Parathyroid adenoma (tissue), 2 donors: ENCODE measurements at regions not wholly inside any gene's neighbourhood (a gene's known extent, or its start where the extent isn't known, plus 50 kb on each side); places are given as distances from the start of the nearest gene placed in this dataset.

Source experiments
- H2AFZ ChIP-seq: fragments of 300-600 bp; sonication (generic); one replicate; pipeline ENCODE4 v1.7.0; 2017; ENCODE audit warnings: antibody characterized with exemption, mild to moderate bottlenecking
- H3K27ac ChIP-seq: fragments of 300-600 bp; sonication (generic); one replicate; pipeline ENCODE4 v1.7.0; 2017
- H3K27me3 ChIP-seq: fragments of 300-600 bp; sonication (generic); one replicate; pipeline ENCODE4 v1.7.0; 2017; ENCODE audit warnings: low read length; ENCODE audit not compliant: control insufficient read depth, insufficient read depth
- H3K36me3 ChIP-seq: fragments of 300-600 bp; sonication (generic); one replicate; pipeline ENCODE4 v1.7.0; 2017; ENCODE audit warnings: low read length; ENCODE audit not compliant: control insufficient read depth, insufficient read depth
- H3K4me1 ChIP-seq: fragments of 300-600 bp; sonication (generic); one replicate; pipeline ENCODE4 v1.7.0; 2017; ENCODE audit warnings: control low read depth
- H3K4me2 ChIP-seq: fragments of 300-600 bp; sonication (generic); one replicate; pipeline ENCODE4 v1.7.0; 2017; ENCODE audit warnings: low read length
- H3K4me3 ChIP-seq: fragments of 300-600 bp; sonication (generic); one replicate; pipeline ENCODE4 v1.7.0; 2017; ENCODE audit warnings: low read depth, low read length
- H3K79me2 ChIP-seq: fragments of 300-600 bp; sonication (generic); one replicate; pipeline ENCODE4 v1.7.0; 2017; ENCODE audit warnings: control low read depth
- H3K9ac ChIP-seq: fragments of 300-600 bp; sonication (generic); one replicate; pipeline ENCODE4 v1.7.0; 2017; ENCODE audit warnings: mild to moderate bottlenecking
- H3K9me3 ChIP-seq: fragments of 300-600 bp; sonication (generic); one replicate; pipeline ENCODE4 v1.7.0; 2017; ENCODE audit warnings: low read length; ENCODE audit not compliant: control insufficient read depth
- CTCF ChIP-seq: fragments of 300-600 bp; sonication (generic); IDR thresholded peaks from one replicate; pipeline ENCODE4 v1.7.0; 2017; ENCODE audit warnings: antibody characterized with exemption, mild to moderate bottlenecking
- donor health status: primary hyperparathyroidism.

- Histone ChIP-seq H2AFZ (no peak overlapping the region), H3K27me3 (no peaks in the 10 kb centered on the region), H3K27ac (no peak overlapping the region), H3K9ac (no peak overlapping the region), H3K9me3 (no peaks in the 10 kb centered on the region), H3K4me1 (no peaks in the 10 kb centered on the region), H3K79me2 (no peaks in the 10 kb centered on the region), H3K4me2 (no peak overlapping the region), H3K36me3 (no peaks in the 10 kb centered on the region), H3K4me3 (no peak overlapping the region)
- TF ChIP-seq CTCF, result no peak
Observed at GRCh38 chr1:8252266-8252951, 65.5 kb upstream of the SLC45A1 start.

GRCh38 chr1:8251635-8252034 is 66.3 kb upstream of the SLC45A1 start:
- Histone ChIP-seq H3K36me3 (no peaks in the 10 kb centered on the region), H3K4me2 (no peak overlapping the region), H3K9ac (no peak overlapping the region)

GRCh38 chr1:8249838-8250237 is 68.1 kb upstream of the SLC45A1 start:
- Histone ChIP-seq H3K9ac (no peak overlapping the region), H2AFZ (no peak overlapping the region), H3K4me1 (no peaks in the 10 kb centered on the region), H3K27me3 (no peaks in the 10 kb centered on the region), H3K79me2 (no peaks in the 10 kb centered on the region), H3K27ac (no peak overlapping the region), H3K4me3 (no peak overlapping the region), H3K4me2 (no peak overlapping the region), H3K36me3 (no peaks in the 10 kb centered on the region), H3K9me3 (no peaks in the 10 kb centered on the region)
- TF ChIP-seq CTCF, result no peak

More at GRCh38 chr1:8251635-8252034, 66.3 kb upstream of the SLC45A1 start:
- Histone ChIP-seq H3K9me3 (no peaks in the 10 kb centered on the region), H3K27me3 (no peaks in the 10 kb centered on the region), H3K27ac (no peak overlapping the region), H3K79me2 (no peaks in the 10 kb centered on the region), H3K4me3 (no peak overlapping the region), H3K4me1 (no peaks in the 10 kb centered on the region), H2AFZ (no peak overlapping the region)
- no peak for TF ChIP-seq CTCF

GRCh38 chr1:8247811-8248436 is 70.0 kb upstream of the SLC45A1 start:
- Histone ChIP-seq H3K79me2 (no peaks in the 10 kb centered on the region), H2AFZ (no peak overlapping the region), H3K27ac (no peak overlapping the region), H3K4me3 (no peak overlapping the region), H3K9ac (no peak overlapping the region), H3K4me2 (no peak overlapping the region), H3K9me3 (no peaks in the 10 kb centered on the region), H3K4me1 (no peaks in the 10 kb centered on the region), H3K27me3 (no peaks in the 10 kb centered on the region), H3K36me3 (no peaks in the 10 kb centered on the region)
- no peak for TF ChIP-seq CTCF

- no peak for TF ChIP-seq CTCF
- Histone ChIP-seq H3K4me3 (no peak overlapping the region), H3K4me1 (no peaks in the 10 kb centered on the region), H3K4me2 (no peak overlapping the region), H3K9ac (no peak overlapping the region), H3K27me3 (no peaks in the 10 kb centered on the region), H2AFZ (no peak overlapping the region), H3K79me2 (no peaks in the 10 kb centered on the region), H3K27ac (no peak overlapping the region), H3K36me3 (no peaks in the 10 kb centered on the region), H3K9me3 (no peaks in the 10 kb centered on the region)
Observed at GRCh38 chr1:8244304-8244703, 73.6 kb upstream of the SLC45A1 start.
